ENCODE measurements at regions not wholly inside any gene's neighbourhood (a gene's known extent, or its start where the extent isn't known, plus 50 kb on each side); places are given as distances from the start of the nearest gene placed in this dataset.
"Not testable (repeated sequence)": the region's sequence is repeated elsewhere in the genome, so short reads cannot be mapped to it uniquely, and the experiment has no call there.

DNA sequence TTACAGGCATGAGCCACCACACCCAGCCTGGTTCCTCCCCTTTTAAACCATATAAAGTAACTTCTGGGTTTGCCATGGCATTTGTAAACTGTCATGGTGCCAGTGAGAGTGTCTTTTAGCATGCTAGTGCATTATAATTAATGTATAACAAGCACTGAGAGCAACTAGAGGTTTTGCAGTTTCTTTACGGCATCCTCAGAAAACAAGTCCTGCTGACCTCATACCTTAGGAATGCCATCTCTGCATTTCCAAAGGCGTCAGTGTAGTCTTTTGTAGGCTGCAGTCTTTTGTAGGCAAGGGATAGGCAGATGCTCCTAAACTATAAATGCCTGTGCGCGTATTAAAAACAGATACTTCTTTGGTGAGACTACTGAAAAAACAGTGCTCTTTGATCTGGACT lies 75.0 kb upstream of the EZR start:
- peak; percentile 42 for DNase-seq (ENCODE audit: low read depth, low spot score)
- no peak overlapping the region for H3K27ac ChIP-seq
- no peak overlapping the region for H3K4me3 ChIP-seq
- no peaks in the 10 kb centered on the region for H3K36me3 ChIP-seq (ENCODE audit: insufficient read depth, low read length)
- no peaks in the 10 kb centered on the region for H3K9me3 ChIP-seq (ENCODE audit: low read depth, low read length)
- no peak for TF ChIP-seq POLR2AphosphoS5 (IDR thresholded peaks at IDR 0.05; ENCODE audit: borderline replicate concordance, low read depth, low read length)
- H3K9ac ChIP-seq (ENCODE audit: insufficient read length), result no peak overlapping the region

GRCh38 chr6:158892266-158892665 lies 73.1 kb upstream of the EZR start:
- Histone ChIP-seq H3K4me3 (no peak overlapping the region), H3K9me3 (ENCODE audit: low read depth, low read length) (no peaks in the 10 kb centered on the region), H3K27ac (0 out of 2 replicates have a peak overlapping the region, but pooled peaks have one; percentile 12), H3K36me3 (ENCODE audit: insufficient read depth, low read length) (no peaks in the 10 kb centered on the region), H3K9ac (ENCODE audit: insufficient read length) (no peak overlapping the region)
- no peak for TF ChIP-seq POLR2AphosphoS5 (IDR thresholded peaks at IDR 0.05; ENCODE audit: borderline replicate concordance, low read depth, low read length)
- no peak for TF ChIP-seq FOXP2 (optimal IDR thresholded peaks at IDR 0.05; ENCODE audit: control extremely low read depth, extremely low read length, insufficient read depth)
- TF ChIP-seq EZH2 (IDR thresholded peaks at IDR 0.05), result no peak
- no peak for DNase-seq (ENCODE audit: low read depth, low spot score)

DNA sequence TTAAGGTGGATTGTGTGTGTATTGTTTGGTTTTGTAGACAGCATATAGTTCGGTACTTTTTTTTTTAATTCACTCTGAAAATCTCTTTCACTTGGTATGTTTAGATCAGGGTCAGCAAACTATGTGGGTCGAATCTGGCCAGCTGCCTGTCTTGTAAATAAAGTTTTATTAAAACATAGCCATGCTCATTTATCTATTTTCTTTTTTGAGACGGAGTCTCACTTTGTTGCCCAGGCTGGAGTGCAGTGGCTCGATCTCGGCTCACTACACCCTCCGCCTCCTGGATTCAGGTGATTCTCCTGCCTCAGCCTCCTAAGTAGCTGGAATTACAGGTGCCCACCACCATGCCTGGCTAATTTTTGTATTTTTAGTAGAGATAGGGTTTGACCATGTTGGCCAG lies 72.4 kb upstream of the EZR start:
- H3K9me3 ChIP-seq (ENCODE audit: low read depth, low read length); H3K4me3 ChIP-seq; H3K36me3 ChIP-seq (ENCODE audit: insufficient read depth, low read length); DNase-seq (ENCODE audit: low read depth, low spot score); H3K9ac ChIP-seq (ENCODE audit: insufficient read length); H3K27ac ChIP-seq: not testable (repeated sequence)

DNA sequence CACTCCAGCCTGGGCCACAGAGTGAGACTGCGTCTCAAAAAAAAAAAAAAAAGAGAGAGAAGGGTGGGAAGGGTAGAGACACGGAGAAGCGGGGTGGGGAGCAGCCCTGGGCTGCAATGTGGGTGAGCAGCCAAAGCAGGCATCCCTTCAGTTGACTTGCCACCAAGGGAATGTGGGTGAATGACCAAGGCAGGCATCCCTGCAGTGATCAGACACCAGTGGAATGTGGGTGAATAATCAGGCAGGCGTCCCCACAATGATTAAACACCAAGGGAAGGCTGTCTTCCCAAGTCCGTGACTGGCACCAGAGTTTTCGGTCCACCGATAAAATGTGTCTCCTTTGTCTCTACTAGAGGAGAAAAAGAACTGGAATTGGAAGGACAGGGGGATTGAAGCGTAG lies 69.0 kb upstream of the EZR start:
- not testable (repeated sequence) for DNase-seq (ENCODE audit: low read depth, low spot score); H3K4me3 ChIP-seq; H3K27ac ChIP-seq; H3K36me3 ChIP-seq (ENCODE audit: insufficient read depth, low read length); H3K9ac ChIP-seq (ENCODE audit: insufficient read length); H3K9me3 ChIP-seq (ENCODE audit: low read depth, low read length)

DNA sequence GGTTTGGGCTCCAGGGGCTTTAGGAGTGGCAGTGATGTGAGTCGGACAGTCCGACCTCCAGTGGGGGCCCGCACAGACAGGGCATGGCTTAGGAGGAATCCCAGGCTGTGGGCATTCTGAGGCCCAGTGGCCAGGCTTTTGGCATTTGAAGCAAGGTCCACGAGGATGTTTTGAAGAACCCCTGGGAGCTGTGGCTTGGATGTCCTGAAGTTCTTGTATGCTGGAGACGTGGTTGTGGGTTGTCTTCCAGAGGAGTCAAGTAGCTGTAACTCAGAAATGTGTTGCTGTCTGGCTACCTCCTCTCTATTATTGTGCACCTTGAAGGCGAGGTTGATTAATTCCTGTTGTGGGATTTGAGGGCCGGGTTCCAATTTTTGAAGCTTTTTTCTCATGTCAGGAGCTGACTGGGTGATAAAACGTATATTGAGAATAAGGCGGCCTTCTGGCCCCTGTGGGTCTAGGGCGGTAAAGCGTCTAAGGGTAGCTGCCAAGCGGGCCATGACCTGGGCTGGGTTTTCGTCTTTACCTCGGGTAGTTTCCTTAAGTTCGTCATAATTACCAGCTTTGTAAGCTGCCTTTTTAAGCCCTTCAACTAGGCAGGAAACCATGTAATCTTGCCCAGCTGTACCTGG lies 67.3 kb upstream of the EZR start:
- not testable (repeated sequence) for H3K36me3 ChIP-seq (ENCODE audit: insufficient read depth, low read length); H3K9me3 ChIP-seq (ENCODE audit: low read depth, low read length); H3K27ac ChIP-seq; H3K4me3 ChIP-seq; H3K9ac ChIP-seq (ENCODE audit: insufficient read length); DNase-seq (ENCODE audit: low read depth, low spot score)

DNA sequence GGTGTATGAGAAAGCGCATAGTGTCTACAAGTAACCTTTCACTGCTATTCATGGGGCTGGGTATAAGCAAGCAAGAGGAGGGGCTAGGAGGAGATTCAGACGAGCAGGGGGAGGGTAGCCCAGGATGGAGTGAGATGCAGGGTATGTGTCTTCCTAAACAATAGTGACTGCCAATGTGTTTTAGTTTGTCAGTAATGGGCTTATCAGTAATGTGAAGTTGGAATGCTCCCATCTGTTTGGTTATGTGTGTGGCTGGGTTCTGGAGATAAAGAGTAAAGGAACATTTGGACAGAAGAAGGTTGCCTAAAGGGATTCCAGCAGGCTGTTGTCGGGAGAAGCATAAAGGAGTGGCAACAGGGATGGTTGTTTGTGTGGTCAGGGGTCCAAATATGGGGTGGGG lies 62.7 kb upstream of the EZR start:
- H3K9ac ChIP-seq (ENCODE audit: insufficient read length); H3K36me3 ChIP-seq (ENCODE audit: insufficient read depth, low read length); H3K4me3 ChIP-seq; H3K27ac ChIP-seq; H3K9me3 ChIP-seq (ENCODE audit: low read depth, low read length); DNase-seq (ENCODE audit: low read depth, low spot score): not testable (repeated sequence)

GRCh38 chr6:158881276-158881675 lies 62.1 kb upstream of the EZR start:
- H3K27ac ChIP-seq; H3K9me3 ChIP-seq (ENCODE audit: low read depth, low read length); DNase-seq (ENCODE audit: low read depth, low spot score); H3K4me3 ChIP-seq; H3K9ac ChIP-seq (ENCODE audit: insufficient read length); H3K36me3 ChIP-seq (ENCODE audit: insufficient read depth, low read length): not testable (repeated sequence)

GRCh38 chr6:158879180-158879579 lies 60.0 kb upstream of the EZR start:
- H3K9me3 ChIP-seq (ENCODE audit: low read depth, low read length), result no peaks in the 10 kb centered on the region
- no peak overlapping the region for H3K4me3 ChIP-seq
- H3K27ac ChIP-seq, result no peak overlapping the region
- H3K36me3 ChIP-seq (ENCODE audit: insufficient read depth, low read length), result no peaks in the 10 kb centered on the region
- H3K9ac ChIP-seq (ENCODE audit: insufficient read length), result no peak overlapping the region
- no peak for DNase-seq (ENCODE audit: low read depth, low spot score)
- TF ChIP-seq POLR2AphosphoS5 (IDR thresholded peaks at IDR 0.05; ENCODE audit: borderline replicate concordance, low read depth, low read length) (no peak), EZH2 (IDR thresholded peaks at IDR 0.05) (no peak), FOXP2 (optimal IDR thresholded peaks at IDR 0.05; ENCODE audit: control extremely low read depth, extremely low read length, insufficient read depth) (no peak)

GRCh38 chr6:158877716-158878115 lies 58.5 kb upstream of the EZR start:
- Histone ChIP-seq H3K27ac (no peak overlapping the region), H3K9me3 (ENCODE audit: low read depth, low read length) (no peaks in the 10 kb centered on the region), H3K4me3 (no peak overlapping the region), H3K36me3 (ENCODE audit: insufficient read depth, low read length) (no peaks in the 10 kb centered on the region), H3K9ac (ENCODE audit: insufficient read length) (no peak overlapping the region)
- DNase-seq (ENCODE audit: low read depth, low spot score), result no peak
- TF ChIP-seq POLR2AphosphoS5 (IDR thresholded peaks at IDR 0.05; ENCODE audit: borderline replicate concordance, low read depth, low read length) (no peak), FOXP2 (optimal IDR thresholded peaks at IDR 0.05; ENCODE audit: control extremely low read depth, extremely low read length, insufficient read depth) (no peak), EZH2 (IDR thresholded peaks at IDR 0.05) (no peak)

DNA sequence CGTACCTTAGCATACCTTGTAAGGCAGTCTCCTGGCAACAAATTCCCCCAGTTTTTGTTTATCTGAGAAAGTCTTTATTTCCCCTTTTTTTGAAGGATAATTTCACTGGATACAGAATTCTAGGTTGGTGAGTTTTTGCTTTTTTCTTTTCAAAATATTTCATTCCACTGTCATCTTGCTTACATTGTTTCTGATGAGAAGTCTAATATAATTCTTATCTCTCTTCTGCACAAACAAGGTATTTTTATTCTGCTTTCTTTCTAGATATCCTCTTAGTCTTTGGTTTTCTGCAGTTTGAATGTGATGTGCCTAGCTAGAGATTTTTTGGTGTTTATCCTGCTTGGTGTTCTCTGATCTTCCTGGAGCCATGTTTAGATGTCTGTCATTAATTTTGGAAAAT lies 57.7 kb upstream of the EZR start:
- TF ChIP-seq FOXP2 (optimal IDR thresholded peaks at IDR 0.05; ENCODE audit: control extremely low read depth, extremely low read length, insufficient read depth) (no peak), POLR2AphosphoS5 (IDR thresholded peaks at IDR 0.05; ENCODE audit: borderline replicate concordance, low read depth, low read length) (no peak), EZH2 (IDR thresholded peaks at IDR 0.05) (no peak)

More for the DNA sequence above, 57.7 kb upstream of the EZR start:
- no peak overlapping the region for H3K27ac ChIP-seq
- no peak overlapping the region for H3K4me3 ChIP-seq
- no peaks in the 10 kb centered on the region for H3K36me3 ChIP-seq (ENCODE audit: insufficient read depth, low read length)
- H3K9me3 ChIP-seq (ENCODE audit: low read depth, low read length), result no peaks in the 10 kb centered on the region
- no peak for DNase-seq (ENCODE audit: low read depth, low spot score)
- H3K9ac ChIP-seq (ENCODE audit: insufficient read length), result no peak overlapping the region
